ENCODE measurements at regions not wholly inside any gene's neighbourhood (a gene's known extent, or its start where the extent isn't known, plus 50 kb on each side); places are given as distances from the start of the nearest gene placed in this dataset.

DNA sequence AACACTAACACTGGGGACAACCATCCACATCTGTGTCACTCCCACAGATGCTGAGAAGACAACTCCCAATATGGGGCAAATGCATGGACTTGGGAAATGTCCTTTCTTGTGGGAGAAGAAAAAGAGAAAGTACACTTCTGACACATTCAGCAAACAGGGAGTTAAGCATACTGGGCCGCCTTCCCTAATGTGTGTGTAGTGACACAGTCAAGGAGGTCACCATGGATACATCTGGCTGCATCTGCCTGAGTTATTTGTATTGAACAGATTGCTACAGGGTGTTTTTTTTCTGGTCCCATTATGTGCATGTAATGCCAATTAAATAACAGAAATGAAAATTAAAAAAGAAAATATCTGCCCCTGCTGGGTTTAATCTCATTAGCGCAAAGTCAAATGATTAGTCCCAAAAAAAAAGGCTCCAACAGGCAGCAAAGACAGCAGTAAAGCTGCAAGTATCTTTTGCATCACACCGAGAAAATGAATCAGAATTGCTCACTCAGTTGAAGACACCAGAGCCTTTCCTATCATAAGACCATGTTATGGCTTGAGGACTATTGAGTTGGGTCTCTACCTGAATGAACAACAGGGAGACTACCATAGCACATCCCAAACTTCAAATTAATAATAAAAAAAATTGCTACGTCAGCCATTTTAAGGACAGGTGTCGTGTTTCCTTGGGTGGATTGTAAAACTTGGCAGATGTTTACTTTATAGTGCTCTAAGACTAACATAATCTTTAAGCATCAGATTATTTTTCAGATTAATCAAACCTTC lies 395.9 kb downstream of the DTWD2 start:
- TF ChIP-seq SUZ12 (IDR thresholded peaks at IDR 0.05; ENCODE audit: extremely low read depth, insufficient read depth, insufficient read length): no peak
- TF ChIP-seq ZNF274 (IDR thresholded peaks at IDR 0.05; ENCODE audit: low read depth, low read length): no peak
- no peak for TF ChIP-seq YY1 (IDR thresholded peaks at IDR 0.05; ENCODE audit: insufficient read depth, insufficient read length)

Measured in NT2/D1 (cell line).